NCI-H460 (cell line): ENCODE measurements at regions not wholly inside any gene's neighbourhood (a gene's known extent, or its start where the extent isn't known, plus 50 kb on each side); places are given as distances from the start of the nearest gene placed in this dataset.

Experiments used
- DNase-seq: peaks from one replicate; pipeline ENCODE4 v3.0.0-alpha.2; 2016; ENCODE audit warnings: low read depth; ENCODE audit errors: extremely low read depth

DNA sequence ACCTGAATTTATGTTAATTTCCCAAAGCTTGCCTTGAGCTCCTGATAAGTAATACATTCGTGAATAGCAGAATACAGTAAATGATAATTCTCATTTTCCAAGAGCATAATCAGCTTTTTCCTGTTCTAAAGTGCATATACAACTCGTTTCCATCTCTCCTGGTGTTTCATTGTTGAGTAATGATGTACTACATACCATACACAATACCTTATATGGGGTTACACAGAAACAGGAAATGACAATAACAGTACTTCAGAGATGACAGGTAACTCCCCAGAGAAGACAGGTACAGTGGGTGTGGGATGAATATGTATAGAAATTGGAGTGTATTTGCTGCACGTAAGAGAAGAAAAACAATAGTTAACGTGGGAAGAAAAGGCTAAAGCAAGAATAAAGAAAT is 287.1 kb downstream of the TENT4A start:
- no peak for DNase-seq

DNA sequence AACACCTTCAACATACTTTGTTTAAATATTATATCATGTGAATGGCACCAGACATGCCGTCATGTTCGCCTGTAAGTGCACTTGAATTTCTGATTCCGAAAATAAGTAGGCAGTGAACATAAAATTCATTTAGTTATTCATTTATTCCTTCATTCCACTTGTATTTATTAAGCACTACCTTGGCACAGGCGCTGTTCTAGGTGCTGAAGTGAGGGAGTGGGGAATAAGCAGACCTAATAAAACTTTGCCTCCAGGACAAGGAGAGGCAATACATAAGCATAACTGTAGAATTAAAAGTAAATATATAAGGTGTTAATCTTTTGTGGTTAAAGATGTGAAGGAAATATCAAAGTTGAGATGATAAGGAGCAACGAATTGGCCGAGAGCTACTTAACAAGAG is 297.4 kb downstream of the TENT4A start:
- DNase-seq, result no peak

GRCh38 chr5:7012057-7012456 is 298.8 kb downstream of the TENT4A start:
- no peak for DNase-seq

DNA sequence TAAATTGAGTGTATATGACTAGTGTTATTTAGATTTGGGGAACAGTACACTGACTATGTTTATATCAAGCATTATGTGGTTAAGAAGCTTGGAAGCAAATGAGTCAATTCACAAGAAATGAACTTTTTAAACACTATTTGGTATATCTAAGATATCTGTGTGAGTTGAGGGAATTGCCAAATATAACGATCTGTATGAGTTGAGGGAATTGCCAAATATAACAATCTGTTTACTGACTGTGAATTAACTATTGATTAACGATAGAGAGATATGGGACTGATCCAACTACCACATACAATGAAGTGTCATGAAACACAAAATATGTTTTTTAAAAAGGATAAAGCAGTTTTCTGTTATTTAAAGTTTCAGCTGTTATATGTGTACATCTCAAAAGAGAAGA is 301.4 kb downstream of the TENT4A start:
- no peak for DNase-seq

GRCh38 chr5:7015586-7016256 is 302.5 kb downstream of the TENT4A start:
- DNase-seq, result no peak

DNA sequence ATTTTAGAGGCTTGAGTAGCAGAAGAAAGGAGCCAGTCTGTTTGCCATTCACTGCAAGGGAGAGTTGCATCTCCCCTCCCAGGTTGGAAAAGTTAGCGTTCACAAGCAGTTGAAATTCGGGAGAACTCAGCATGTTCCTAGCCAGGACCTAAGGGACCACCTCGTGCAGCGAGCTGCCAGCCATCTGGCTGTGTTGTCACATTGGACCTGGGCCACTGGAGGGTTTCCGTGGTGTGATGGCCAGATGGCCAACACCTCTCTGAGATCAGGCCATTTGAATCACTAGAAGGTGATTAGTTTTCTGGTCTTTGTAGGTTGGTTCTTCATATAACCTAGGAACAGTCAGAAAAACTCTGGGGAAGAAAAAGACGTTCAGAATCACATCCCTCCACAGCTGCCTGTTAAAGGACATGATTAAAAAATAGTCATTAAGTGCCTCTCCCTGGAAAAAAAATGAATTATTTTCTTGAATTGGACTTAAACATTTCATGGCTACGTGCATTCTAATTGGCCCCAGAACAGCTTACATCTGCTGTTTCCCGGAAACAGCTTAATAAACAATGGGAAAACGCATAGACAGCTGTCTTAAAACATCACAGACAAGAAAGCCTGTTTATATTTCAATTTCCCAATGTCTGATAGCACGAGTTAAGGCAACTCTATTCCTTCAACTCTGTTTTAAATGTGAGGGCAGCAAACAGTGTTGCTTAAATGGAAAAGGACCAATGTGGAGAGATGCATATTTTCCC is 303.9 kb downstream of the TENT4A start:
- DNase-seq, result no peak

GRCh38 chr5:7018198-7018597 is 305.0 kb downstream of the TENT4A start:
- no peak for DNase-seq

DNA sequence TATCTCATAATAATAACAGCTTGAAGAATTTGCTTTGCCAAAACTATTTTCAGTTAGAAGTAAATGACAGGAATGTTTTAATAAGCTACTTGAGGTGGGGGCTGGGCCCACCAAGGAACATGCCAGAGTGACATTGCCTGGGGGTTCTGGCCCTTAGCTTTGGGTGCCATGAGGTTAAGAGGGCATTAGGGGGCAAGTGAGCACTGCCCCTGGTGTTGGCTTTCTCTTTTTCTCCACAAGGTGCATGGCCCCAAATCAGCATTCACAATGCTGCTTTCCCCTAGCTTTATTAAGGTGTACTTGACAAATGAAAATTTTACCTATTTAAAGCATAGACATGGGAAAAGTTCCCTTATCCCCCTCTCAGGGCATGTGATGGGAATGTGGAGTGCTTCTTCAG is 305.4 kb downstream of the TENT4A start:
- DNase-seq, result no peak

DNA sequence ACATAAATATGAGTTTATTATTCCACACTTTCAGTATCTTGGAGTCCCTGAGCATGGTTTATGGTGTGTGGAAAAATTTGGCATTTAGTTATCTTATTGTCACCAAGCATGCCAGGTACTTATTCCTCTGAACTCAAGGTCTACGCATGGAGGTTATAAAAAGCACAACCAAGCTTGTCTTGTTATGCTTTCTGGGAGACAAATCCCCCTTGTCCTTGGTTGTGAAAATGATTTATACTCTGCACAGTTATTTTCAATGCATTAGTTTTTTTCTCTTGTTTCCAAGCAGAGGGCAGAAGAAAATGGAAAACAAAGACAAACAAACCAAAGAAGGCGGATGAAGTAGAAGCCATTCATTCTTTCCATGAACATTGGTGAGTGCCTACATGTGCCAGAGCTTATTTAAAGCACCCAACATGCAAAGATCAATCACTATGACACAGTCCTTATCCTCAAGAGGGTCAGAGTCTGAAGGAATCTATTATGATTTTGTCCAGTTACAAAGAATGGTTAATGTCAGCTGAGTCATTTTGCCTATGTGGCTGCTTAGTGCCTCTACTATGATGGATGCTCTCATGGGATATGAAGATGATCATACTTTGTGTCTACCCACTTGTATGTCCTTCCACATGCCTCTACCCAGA is 323.1 kb downstream of the TENT4A start:
- no peak for DNase-seq

DNA sequence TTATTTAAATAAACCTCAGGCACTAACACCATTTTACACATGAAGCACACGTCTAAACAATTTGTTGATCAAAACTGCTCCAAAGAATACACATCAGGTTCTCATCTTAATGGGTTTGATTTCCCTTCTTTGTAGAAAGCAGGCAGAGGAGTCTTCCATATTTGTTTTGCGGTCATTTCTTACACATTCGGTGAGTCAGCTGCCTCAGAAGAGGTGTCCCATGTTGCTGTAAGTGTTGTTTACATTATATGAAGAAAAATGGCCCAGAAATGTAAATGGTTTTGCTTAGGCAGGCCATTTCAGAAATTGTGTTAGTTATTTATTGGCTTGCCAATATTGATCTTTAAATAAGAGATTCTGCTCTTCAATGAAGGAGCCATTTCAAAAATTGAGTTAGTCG is 325.8 kb downstream of the TENT4A start:
- no peak for DNase-seq

- no peak for DNase-seq
Measured at GRCh38 chr5:7040111-7040510, 326.9 kb downstream of the TENT4A start.

GRCh38 chr5:7043797-7044196 is 330.6 kb downstream of the TENT4A start:
- no peak for DNase-seq

DNA sequence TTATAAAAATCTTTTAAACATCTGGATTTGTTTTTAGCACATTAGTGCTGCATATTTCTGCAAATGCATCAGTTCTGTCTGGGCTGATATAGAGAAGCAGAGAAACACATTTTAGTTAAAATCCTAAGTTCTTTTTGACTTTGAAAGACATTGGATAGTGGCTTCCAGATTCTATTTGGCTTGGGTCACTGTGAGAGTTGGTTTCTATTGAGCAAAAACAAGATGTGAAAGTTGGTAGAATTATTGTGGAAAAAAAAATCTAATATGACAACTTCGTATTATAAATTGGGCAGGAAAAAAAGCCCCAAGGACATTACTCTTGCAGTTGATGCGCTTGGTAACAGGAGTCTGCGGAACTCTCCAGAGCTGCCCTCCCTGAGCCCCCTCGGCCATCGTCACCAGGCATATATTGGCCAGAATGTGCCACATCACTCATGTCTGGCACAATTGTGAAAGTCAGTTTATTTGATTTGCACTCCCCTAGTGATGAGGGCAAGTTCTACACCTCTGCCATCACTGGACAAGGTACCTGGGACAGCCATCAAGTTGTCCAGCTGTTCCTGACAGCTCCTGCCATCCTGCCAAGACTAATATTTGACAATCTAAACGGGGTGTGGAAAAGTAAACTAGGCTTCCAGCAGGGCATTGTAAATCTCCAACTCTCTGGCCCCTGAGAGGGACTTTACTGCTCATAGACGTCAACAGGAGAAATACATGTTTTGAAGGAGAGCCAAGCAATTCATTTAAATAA is 334.5 kb downstream of the TENT4A start:
- no peak for DNase-seq

GRCh38 chr5:7050986-7051385 is 337.8 kb downstream of the TENT4A start:
- DNase-seq, result no peak

- no peak for DNase-seq
Measured at GRCh38 chr5:7053125-7053524, 339.9 kb downstream of the TENT4A start.

GRCh38 chr5:7053528-7054209 is 340.4 kb downstream of the TENT4A start:
- DNase-seq, result no peak

DNA sequence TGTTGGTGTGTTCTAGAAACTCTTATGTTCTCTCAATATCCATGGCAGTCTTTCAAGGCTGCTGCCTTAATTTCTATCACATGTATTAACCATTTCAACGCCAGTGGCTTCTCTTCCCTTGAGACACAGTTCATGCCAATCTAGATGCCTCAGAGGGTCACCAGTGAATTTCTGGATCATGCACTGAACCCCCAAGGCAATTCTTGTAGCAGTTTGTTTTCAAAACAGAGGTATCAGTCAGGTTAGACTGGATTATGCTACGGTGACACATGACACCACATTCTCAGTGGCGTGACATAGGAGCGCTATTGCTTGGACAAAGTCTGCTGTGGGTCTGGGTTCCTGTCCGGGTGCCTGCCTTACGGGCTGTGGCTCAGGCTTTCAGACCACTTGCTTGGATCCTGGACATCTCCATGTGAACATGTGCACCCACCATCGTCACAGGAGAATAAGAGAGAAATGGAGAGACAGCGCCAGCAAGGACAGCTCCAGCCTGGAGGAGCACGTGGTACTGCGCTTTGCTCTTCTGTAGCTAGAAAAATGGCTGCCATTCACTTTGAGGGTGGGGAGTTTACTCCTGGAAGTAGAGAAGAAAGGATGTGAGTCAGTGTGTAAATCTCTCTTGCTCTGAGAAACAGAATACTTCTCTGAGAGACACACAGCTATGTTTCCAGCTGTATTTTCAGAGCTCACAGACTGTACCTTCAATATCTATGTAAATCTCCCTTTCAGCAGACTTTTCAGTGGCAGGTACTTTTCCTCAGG is 329.3 kb upstream of the ADCY2 start:
- DNase-seq, result no peak

- no peak for DNase-seq
Measured at GRCh38 chr5:7068156-7068555, 327.8 kb upstream of the ADCY2 start.

- DNase-seq, result no peak
Measured at GRCh38 chr5:7068899-7069298, 327.0 kb upstream of the ADCY2 start.

GRCh38 chr5:7072188-7072587 is 323.8 kb upstream of the ADCY2 start:
- no peak for DNase-seq
